GM19467 (cell line): ENCODE measurements at regions not wholly inside any gene's neighbourhood (a gene's known extent, or its start where the extent isn't known, plus 50 kb on each side); places are given as distances from the start of the nearest gene placed in this dataset.
"Not testable (repeated sequence)": the region's sequence is repeated elsewhere in the genome, so short reads cannot be mapped to it uniquely, and the experiment has no call there.

Experiments used
- ATAC-seq: cut with Tn5 transposase; IDR thresholded peaks from one replicate; pipeline ENCODE4 v1.9.1; 2021; ENCODE audit warnings: mild to moderate bottlenecking, moderate library complexity; ENCODE audit not compliant: unreplicated experiment

DNA sequence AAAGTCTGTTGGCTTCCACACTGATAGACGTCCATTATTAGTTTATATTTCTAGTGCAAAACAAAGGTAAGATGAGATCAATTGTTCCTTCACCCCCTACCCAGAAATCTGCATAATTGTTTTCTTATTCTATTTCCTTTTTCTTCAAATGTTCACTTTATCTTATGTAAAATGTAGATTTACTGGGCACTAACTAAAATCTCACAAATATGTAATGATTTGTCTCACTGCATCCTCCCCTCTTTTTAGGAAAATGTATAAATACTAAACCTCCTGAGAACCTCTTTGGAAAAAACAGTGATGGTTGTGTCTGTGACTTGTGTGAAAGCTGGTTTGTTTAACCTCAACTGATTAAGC is 1377.2 kb upstream of the MIR17HG start:
- no peak for ATAC-seq

DNA sequence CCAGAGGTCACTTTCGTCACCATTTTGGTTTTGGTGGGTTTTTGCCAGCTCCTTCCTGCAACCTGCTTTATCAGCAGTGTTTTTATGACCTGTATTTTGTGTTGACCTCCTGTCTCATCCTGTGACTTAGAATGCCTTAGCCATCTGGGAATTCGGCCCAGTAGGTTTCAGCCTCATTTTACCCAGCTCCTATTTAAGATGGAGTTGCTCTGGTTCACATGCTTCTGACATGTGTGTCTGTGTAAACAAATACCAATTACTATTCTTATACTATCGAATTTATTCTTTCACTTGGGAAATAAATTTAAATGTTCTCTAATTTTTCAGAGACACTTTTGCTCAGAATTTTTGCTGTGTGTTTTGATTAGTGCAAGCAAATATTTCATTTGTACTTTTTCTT is 1370.3 kb upstream of the MIR17HG start:
- ATAC-seq = no peak

DNA sequence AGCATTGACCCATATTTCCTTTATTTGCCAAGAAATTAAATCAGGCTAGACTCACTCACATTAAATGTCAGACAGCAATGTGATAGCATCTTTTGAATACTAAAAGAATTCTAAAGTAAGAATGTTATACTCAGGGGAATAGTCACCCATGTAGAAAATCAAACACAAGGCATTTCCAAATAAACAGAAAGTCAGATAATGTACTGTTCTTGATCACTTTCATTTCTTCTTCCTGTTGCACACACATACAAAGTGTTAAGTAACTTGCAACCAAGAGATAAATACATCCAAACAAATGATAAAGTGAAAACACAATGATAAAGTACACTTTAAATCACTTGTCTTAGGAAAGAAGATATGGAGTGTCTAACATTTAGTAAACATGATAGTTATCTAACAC is 1366.6 kb upstream of the MIR17HG start:
- no peak for ATAC-seq

DNA sequence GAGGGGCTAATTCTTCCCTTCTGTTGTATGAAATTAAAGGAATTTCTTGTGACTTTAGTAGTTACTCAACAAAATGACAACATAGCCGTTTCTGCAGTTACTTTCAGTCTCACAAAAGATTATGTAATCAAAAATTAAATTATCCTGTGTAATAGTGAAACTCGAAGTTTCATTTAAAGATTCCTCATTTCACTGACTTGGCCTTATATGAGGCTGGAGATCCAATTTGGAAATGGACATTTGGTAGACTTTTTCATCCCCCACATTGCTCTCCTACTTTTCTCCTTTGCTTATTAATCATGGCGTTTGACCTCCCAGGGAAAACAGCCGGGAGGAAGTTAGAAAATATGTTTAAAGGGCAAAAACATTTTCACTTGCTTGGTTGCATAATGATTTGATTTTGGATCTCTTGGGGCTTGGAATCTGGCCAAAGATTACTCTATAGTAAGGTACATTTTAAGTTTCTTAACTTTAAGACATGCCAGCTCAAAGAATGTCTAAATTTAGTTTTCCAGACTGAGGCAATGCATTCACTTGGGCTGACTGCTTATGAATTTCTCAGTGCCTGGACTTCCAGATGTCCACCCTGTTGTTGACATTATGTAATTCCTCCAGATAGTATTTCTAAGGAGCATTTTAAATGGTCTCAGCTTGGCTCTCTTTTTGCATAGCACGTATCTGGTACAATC is 1364.9 kb upstream of the MIR17HG start:
- no peak for ATAC-seq

DNA sequence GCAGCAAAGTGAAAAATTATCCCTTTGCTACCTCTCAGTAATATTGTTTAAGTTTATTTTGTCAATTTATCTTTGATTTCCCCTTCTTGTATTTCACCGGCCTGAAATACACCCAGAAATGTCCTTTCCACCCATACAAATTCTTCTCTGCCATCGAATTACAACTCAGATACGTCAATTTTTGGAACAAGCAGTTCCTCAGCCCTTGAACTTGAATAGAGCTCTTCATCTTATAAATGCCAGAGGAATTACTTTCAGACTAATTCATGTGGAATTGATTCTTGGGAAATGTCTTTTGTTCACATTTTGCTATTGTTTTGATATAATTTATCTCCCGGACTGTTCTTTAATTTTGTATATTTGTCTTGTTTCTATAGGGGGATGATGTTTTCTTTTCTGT is 1359.3 kb upstream of the MIR17HG start:
- ATAC-seq = no peak

DNA sequence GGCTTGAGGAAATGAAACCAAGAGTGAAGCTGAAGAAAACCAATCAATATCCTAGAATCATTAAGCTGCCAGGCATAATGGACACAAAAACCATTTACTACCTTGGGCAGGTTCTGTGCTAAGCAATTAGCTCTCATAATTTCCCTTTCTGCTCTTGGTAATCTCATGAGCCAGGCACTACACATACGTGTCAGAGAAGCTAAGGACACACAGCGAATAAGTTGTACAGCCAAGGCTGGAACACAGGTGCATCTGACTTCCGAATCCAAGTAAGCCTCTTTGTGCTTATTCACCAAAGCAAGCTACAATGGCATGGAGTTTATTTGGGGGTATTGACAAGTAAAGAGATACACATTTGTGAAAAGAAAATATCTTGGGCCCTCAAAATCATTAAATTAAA is 1343.9 kb upstream of the MIR17HG start:
- no peak for ATAC-seq

DNA sequence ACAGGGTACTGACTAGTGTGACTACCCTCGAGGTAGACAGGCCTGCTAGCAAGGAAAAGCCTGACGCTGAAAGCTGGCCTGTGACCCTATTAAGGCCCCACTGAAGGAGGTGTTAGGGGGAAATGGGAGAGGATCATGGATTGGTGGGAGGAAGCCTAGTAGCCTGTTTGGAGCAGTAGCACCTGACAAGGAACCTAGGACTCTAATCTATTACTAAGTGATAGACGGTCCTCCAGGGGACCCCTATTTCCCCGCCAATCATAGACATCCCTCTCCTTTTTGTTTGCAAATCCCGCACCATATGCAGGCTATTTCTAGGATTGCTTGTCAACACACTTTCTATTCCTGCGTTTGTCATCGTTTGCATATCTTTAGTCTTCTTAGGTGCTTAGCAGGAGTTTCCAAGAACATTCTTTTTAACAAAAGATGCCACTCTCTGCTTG is 1338.8 kb upstream of the MIR17HG start:
- ATAC-seq = no peak

DNA sequence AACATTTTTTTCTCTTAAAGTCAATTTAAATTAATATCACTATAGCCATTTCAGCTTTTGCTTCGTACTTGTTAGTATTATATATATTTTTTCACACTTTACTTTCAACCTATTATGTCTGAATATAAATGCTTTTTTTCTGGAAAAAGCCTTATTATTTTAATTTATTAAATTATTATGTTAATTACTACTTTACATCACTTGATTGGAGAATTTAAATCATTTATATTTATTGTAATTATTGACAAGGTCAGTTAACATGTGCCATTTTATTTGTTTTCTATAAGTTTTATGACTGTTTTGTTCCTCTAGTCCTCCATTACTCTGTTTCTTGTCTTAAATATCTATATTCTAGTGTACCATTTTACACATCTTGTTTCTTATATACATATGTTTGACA is 1333.4 kb upstream of the MIR17HG start:
- ATAC-seq = no peak

DNA sequence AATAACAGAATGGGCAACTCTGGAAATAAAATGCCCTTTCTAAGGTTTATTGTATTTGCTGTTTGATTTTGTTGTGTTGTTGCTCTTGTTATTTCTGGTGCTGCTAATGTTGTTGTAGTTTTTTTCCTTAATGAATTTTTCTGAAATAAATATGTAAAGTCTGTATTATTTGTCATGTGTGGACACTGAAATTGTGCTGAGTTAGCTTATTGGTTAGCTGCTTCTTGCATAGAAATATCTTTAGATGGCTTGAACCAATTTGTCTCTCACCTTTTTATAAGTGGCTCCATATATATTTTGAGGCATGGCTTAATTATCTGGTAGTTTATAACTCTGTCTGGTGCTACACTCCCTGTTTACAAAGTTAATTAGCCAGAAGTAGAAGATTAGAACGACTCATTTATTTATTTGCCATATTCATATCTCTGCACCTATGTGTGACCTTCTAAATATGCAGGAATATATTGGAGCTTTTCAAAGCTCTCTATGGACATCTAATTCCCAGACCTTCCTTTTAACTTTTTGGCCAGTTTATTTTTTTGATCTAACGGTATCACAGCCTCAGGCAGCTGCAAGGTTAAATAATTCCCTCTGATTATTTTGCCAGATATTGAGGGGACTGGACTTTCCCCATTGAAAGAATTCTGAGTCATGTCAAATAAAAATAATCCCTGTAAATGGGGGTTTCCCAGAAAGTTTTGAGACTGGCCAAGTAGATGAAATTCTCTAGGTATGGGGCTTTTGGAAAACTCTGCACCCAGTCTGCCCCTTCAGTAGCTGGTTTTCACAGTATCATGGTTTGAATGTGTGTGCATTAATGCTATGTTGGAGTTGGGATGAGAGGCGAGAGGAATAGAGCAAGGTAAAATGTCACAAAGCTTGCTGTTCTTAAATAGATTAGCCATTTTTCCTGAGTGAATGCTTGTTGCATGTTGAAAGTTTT is 1331.7 kb upstream of the MIR17HG start:
- ATAC-seq = no peak

DNA sequence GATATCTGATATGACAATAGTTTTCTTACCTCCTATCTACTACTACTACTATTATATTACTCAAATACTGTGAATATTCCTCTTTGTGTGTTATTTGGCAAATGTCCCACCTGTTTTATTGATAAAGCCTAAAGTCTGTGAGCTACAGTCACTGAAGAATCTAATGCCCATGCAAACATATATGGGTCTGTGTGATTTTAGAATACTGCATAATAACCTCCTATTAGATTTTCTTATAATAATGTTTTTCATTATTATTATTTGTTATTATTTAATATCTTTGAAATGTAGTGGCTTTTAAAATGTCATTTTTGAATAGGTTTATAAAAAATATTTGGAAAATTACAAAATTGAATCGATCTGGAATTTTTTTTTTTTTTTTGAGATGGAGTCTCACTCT is 1330.8 kb upstream of the MIR17HG start:
- ATAC-seq = no peak

DNA sequence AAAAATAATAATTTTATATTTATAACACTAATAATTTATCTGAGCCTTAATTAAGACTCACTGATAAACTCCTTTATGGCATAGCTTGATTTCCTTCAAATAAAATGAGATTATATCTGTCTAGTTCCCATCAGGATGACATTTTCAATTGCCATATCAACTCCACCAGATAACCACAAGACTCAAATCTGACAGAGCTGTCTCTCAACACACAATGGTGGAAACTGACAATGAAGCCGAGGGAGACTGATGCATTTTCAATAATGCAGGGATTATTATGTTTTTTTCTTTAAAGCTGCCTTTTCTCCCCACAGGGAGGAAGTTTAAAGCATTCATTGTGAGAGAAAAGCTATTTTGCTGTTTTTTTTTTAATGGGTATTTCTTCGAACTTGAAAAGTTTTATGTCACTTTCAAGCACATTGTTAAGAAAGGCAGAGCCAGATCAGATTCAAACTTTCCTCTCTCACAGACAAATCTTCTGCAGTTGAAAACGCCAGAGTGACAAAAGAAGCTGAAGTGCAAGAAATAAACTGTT is 1326.9 kb upstream of the MIR17HG start:
- no peak for ATAC-seq

DNA sequence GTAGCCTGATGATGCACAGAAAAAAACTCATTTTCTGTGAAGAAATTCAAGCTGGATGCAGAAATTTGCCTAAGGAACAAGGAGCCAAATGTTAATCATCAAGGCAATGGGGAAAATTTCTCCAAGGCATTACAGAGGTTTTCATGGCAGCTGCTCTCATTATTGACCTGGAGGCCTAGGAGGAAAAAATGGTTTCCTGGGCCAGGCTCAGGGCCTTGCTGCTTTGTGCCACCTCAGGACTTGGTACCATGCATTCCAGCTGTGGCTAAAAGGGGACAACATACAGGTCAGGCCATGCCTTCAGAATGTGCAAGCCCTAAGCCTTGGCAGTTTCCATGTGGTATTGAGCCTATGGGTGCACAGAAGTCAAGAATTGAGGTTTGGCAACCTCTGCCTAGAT is 1320.1 kb upstream of the MIR17HG start:
- ATAC-seq = no peak

DNA sequence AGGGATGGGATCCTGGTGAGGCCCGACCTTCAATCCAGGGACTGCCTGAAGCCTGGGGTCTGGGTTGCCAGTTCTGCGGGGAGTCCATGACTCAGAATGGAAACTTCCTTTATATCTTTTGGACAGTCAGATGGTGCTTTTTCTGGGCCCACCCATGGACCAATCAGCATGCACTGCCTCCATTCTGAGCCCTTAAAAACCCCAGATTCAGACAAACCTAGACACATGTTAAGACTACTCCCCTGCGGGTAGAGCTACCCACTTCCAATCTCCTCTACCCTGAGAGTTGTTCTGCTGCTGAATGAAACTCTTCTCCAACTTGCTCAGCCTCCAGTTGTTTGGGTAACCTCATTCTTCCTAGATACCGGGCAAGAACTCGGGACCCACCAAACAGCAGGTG is 1315.2 kb upstream of the MIR17HG start:
- no peak for ATAC-seq

DNA sequence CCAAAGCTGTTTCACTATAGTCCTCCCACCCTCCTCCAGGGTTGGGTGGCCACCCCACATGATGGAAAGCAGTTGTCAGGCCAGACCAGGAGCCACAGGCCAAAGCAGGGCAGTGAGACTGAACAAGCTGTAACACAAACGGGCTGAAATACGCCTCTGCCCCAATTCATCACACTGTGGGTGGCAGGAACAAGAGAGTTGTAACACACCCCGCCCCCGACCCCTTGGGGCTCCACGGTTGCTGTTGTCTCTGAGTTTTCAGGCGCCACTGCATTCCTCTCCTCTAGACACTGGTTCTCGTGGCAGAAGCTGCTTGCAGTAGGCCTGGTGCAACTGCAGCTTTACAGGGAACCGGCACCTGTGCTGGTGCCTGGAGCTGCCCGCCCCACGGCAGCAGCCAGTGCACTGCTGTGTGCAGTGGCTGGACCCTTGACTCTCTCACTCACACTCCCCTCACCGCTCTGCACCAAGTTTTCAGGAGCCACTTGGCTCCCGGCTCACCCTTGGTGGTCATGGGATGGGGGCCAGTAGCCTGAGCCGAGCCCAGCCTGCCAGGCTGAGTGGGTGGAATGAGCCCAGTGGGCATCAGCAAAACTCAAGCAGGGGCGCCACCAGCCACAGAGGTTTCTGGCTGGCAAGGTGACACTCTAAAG is 1314.5 kb upstream of the MIR17HG start:
- ATAC-seq = no peak

DNA sequence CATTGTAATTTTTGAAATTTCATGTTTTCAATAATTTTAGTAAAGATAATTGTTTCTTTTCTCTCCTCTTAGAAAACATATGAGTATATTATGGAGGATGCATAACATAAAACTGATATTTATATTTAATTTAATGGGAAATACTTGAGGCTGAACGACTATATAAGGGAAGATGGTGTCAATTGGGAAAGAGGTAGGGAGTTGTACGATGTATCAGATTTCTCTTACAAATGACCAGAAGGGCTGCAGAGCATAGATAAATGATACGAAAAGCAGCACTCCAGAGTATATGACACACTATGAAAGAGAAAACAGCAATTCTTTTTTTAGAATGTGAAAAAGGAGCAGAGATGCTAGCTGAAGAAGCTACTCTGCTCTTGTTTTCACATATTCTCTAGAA is 1308.0 kb upstream of the MIR17HG start:
- no peak for ATAC-seq

DNA sequence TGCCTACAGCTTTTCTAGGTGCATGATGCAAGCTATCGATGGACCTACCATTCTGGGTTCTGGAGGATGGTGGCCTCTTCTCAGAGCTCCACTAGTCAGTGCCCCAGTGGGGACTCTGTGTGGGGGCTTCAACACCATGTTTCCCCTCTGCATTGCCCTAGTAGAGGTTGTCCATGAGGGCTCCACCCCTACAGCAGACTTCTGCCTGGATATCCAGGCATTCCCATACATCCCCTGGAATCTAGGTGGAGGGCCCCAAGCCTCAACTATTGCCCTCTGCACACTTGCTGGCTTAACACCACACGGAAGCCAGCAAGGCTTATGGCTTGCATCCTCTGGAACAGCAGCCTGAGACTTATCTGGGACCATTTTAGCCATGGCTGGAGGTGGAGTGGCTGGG is 1299.9 kb upstream of the MIR17HG start:
- no peak for ATAC-seq

DNA sequence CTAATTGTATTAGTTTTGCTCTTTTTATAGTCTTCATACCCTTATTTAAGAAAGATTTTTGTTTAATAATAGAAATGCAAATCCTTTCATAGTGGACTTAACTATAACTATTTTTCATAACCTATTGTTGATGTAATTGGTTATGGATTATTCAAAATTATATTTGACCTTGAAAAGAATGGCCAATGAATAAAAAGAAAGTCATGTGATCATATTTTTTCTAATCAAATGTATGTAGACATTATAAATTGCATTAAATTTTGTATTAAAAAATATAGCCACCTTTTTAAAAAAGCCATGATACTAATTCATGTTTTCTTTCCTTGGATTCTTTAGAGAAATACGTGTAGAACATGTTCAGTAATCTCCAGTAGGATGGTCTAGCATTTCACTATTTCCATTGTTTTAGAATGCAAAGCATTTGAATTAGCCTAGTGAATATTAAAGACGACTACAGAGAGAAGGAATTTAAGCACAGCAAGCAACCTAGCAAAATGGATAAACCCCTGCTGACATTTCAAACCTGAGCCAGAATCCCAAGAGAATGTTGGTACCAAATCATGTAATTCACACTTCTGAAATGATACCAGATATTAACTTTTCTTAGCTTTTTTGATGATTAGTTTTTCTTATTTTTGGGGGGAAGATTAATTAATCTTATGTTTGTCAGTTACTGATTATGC is 1297.4 kb upstream of the MIR17HG start:
- ATAC-seq = no peak

DNA sequence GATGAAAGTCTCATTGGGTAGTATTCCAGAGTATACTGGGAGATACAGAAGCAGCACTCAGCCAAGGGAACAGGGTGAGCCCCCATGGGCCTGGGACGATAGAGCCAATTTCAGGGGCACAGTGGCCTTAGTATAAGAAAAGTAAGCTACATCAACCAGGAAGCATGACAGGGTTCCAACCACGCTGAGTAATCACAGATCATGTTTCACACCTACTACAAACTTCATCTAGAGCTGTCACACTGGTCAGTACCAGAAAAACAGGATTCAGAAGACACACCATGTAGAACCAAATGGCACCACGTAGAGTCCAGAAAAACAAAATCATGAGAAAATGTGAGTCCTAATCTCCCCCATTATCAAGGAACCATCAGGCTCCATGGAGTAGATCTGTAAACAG is 1292.4 kb upstream of the MIR17HG start:
- ATAC-seq = no peak

DNA sequence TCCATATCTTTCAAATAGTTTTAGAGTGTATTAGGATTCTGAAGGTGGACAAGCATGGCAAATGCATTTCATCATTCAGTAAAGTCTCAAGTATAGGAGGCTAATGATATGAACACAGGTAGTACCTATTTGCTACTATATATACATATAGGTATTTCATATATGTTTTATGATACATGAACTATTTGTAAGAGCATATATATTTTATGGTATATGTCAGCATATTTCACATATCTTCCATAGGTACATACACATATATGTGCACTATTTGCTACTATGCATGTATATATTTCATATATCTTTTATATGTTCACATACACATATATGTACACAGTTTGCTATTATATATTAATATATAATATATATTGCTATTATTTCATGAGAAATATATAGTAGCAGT is 1291.7 kb upstream of the MIR17HG start:
- no peak for ATAC-seq

DNA sequence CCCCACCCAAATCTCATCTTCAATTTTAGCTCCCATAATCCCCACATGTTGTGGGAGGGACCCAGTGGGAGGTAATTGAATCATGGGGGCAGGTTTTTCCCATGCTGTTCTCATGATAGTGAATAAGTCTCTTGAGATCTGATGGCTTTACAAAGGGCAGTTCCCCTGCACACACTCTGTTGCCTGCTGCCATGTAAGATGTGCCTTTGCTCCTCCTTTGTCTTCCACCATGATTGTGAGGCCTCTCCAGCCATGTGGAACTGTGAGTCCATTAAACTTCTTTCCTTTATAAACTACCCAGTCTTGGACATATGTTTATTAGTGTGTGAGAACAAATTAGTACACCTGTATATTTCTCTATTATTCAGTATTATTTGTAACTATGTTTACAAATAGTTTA is 1283.3 kb upstream of the MIR17HG start:
- ATAC-seq = not testable (repeated sequence)

DNA sequence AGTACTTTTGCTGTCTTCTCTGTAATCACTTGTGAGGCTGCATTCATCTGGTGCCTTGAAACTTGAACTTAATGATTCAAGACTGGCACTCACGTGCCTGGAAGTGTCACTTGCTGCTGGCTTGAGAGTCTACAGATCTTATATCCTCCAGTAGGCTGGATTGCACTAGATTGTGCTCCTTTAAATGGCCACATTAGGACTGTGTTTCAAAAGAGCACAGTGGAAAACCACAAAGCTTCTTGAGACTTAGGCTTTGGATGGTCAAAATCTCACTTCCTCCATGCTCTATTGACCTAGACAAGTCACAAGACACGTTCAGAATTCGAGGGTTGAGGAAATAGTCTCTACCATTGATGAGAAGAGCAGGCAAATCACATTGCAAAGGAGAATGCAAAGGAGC is 1278.8 kb upstream of the MIR17HG start:
- no peak for ATAC-seq
